ENCODE measurements at regions not wholly inside any gene's neighbourhood (a gene's known extent, or its start where the extent isn't known, plus 50 kb on each side); places are given as distances from the start of the nearest gene placed in this dataset.

GRCh38 chr6:158914923-158915322 lies 85.1 kb downstream of the RSPH3 start:
- H2AFZ ChIP-seq (ENCODE audit: low read length): peak overlapping the region; percentile 18; the same call in 1 of the 2 replicates
- no peak overlapping the region for H3K27ac ChIP-seq (ENCODE audit: low read depth, low read length, poor library complexity, severe bottlenecking)
- DNase-seq (ENCODE audit: low spot score): no peak
- H3K79me2 ChIP-seq (ENCODE audit: insufficient read depth, low read depth, low read length): no peaks in the 10 kb centered on the region
- ChIA-PET POLR2A (interaction anchor here (0.5 to 2.1 kb wide), 3 partner anchors 20 to 601 kb away, joined by 3 to 7 read pairs (median 4); no protein-coding TSS in a partner anchor), CTCF (ENCODE audit: unreplicated experiment) (no interaction called here)
- H3K9me3 ChIP-seq (ENCODE audit: low read length): no peaks in the 10 kb centered on the region
- TF ChIP-seq EZH2phosphoT487 (IDR thresholded peaks at IDR 0.05; ENCODE audit: borderline replicate concordance, low read depth, low read length): no peak
- TF ChIP-seq, protein P1, sequence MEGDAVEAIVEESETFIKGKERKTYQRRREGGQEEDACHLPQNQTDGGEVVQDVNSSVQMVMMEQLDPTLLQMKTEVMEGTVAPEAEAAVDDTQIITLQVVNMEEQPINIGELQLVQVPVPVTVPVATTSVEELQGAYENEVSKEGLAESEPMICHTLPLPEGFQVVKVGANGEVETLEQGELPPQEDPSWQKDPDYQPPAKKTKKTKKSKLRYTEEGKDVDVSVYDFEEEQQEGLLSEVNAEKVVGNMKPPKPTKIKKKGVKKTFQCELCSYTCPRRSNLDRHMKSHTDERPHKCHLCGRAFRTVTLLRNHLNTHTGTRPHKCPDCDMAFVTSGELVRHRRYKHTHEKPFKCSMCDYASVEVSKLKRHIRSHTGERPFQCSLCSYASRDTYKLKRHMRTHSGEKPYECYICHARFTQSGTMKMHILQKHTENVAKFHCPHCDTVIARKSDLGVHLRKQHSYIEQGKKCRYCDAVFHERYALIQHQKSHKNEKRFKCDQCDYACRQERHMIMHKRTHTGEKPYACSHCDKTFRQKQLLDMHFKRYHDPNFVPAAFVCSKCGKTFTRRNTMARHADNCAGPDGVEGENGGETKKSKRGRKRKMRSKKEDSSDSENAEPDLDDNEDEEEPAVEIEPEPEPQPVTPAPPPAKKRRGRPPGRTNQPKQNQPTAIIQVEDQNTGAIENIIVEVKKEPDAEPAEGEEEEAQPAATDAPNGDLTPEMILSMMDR (conservative IDR thresholded peaks at IDR 0.05; ENCODE audit: low read length): no peak
- no peak overlapping the region for H3K4me3 ChIP-seq (ENCODE audit: low read depth, low read length, poor library complexity, severe bottlenecking)
- no peaks in the 10 kb centered on the region for H4K20me1 ChIP-seq (ENCODE audit: insufficient read depth, low read length)
- H3K9me2 ChIP-seq (ENCODE audit: insufficient read depth, low read length): no peaks in the 10 kb centered on the region
- no peaks in the 10 kb centered on the region for H3K36me3 ChIP-seq (ENCODE audit: insufficient read depth, low read length)
- intact Hi-C loops (cut with micrococcal nuclease; ENCODE audit: unreplicated experiment): loop anchor here (5.0 kb wide), 1 partner anchor 192 kb away; no protein-coding TSS in a partner anchor
- H3K4me1 ChIP-seq (ENCODE audit: insufficient read depth, low read length, poor library complexity, severe bottlenecking): peaks cover 48% of the 10 kb centered on the region
- no peak overlapping the region for H3K4me2 ChIP-seq (ENCODE audit: low read length)
- BruUV-seq (replicated peaks): no TSS peak

- Histone ChIP-seq H3K9me2 (ENCODE audit: insufficient read depth, low read length) (no peaks in the 10 kb centered on the region), H3K4me1 (ENCODE audit: insufficient read depth, low read length, poor library complexity, severe bottlenecking) (peaks cover 53% of the 10 kb centered on the region), H3K79me2 (ENCODE audit: insufficient read depth, low read depth, low read length) (no peaks in the 10 kb centered on the region), H3K4me2 (ENCODE audit: low read length) (no peak overlapping the region), H4K20me1 (ENCODE audit: insufficient read depth, low read length) (no peaks in the 10 kb centered on the region), H3K4me3 (ENCODE audit: low read depth, low read length, poor library complexity, severe bottlenecking) (no peak overlapping the region), H2AFZ (ENCODE audit: low read length) (no peak overlapping the region), H3K9me3 (ENCODE audit: low read length) (peaks cover 3% of the 10 kb centered on the region; the same call in 1 of the 2 replicates), H3K36me3 (ENCODE audit: insufficient read depth, low read length) (no peaks in the 10 kb centered on the region), H3K27ac (ENCODE audit: low read depth, low read length, poor library complexity, severe bottlenecking) (no peak overlapping the region)
- BruUV-seq (replicated peaks): no TSS peak
- no peak for DNase-seq (ENCODE audit: low spot score)
- ChIA-PET CTCF (ENCODE audit: unreplicated experiment) (no interaction called here), POLR2A (interaction anchor here (1.5 kb wide), 1 partner anchor 19 kb away, joined by 4 read pairs; no protein-coding TSS in a partner anchor)
- no peak for TF ChIP-seq EZH2phosphoT487 (IDR thresholded peaks at IDR 0.05; ENCODE audit: borderline replicate concordance, low read depth, low read length)
- TF ChIP-seq, protein P1 (conservative IDR thresholded peaks at IDR 0.05; ENCODE audit: low read length): no peak
- intact Hi-C loops (cut with micrococcal nuclease; ENCODE audit: unreplicated experiment): loop anchor here (5.0 kb wide), 1 partner anchor 194 kb away; no protein-coding TSS in a partner anchor
Observed at GRCh38 chr6:158913580-158913979, 86.4 kb downstream of the RSPH3 start.

GRCh38 chr6:158912655-158913054 lies 87.3 kb downstream of the RSPH3 start:
- peak overlapping the region; percentile 94 for H3K27ac ChIP-seq (ENCODE audit: low read depth, low read length, poor library complexity, severe bottlenecking)
- CTCF ChIA-PET (ENCODE audit: unreplicated experiment): interaction anchor here (0.6 kb wide), 1 partner anchor 123 kb away, joined by 3 read pairs; no protein-coding TSS in a partner anchor

More at GRCh38 chr6:158912655-158913054, 87.3 kb downstream of the RSPH3 start:
- Histone ChIP-seq H3K36me3 (ENCODE audit: insufficient read depth, low read length) (no peaks in the 10 kb centered on the region), H3K9me2 (ENCODE audit: insufficient read depth, low read length) (no peaks in the 10 kb centered on the region), H3K4me1 (ENCODE audit: insufficient read depth, low read length, poor library complexity, severe bottlenecking) (peaks cover 54% of the 10 kb centered on the region), H3K4me2 (ENCODE audit: low read length) (peak overlapping the region; percentile 86), H4K20me1 (ENCODE audit: insufficient read depth, low read length) (no peaks in the 10 kb centered on the region), H2AFZ (ENCODE audit: low read length) (peak overlapping the region; percentile 85; the same call in 1 of the 2 replicates), H3K4me3 (ENCODE audit: low read depth, low read length, poor library complexity, severe bottlenecking) (no peak overlapping the region), H3K9me3 (ENCODE audit: low read length) (peaks cover 6% of the 10 kb centered on the region; the same call in 1 of the 2 replicates), H3K79me2 (ENCODE audit: insufficient read depth, low read depth, low read length) (no peaks in the 10 kb centered on the region)
- POLR2A ChIA-PET: interaction anchor here (0.7 to 3.0 kb wide), 8 partner anchors 8 to 110 kb away, joined by 3 to 18 read pairs (median 4); no protein-coding TSS in a partner anchor
- no peak for TF ChIP-seq EZH2phosphoT487 (IDR thresholded peaks at IDR 0.05; ENCODE audit: borderline replicate concordance, low read depth, low read length)
- TF ChIP-seq, protein P1 (conservative IDR thresholded peaks at IDR 0.05; ENCODE audit: low read length): no peak
- intact Hi-C loops (cut with micrococcal nuclease; ENCODE audit: unreplicated experiment): loop anchor here (5.0 kb wide), 1 partner anchor 195 kb away; no protein-coding TSS in a partner anchor
- no TSS peak for BruUV-seq (replicated peaks)
- peak; percentile 20 for DNase-seq (ENCODE audit: low spot score)

All from OCI-LY7 (cell line).